Urinary bladder (tissue), 3 donors: ENCODE measurements at regions not wholly inside any gene's neighbourhood (a gene's known extent, or its start where the extent isn't known, plus 50 kb on each side); places are given as distances from the start of the nearest gene placed in this dataset.

Source experiments
- DNase-seq: peaks from one replicate; pipeline ENCODE4 v3.0.0-alpha.2; 2015; ENCODE audit errors: extremely low spot score
- H3K27ac ChIP-seq: one replicate; pipeline ENCODE4 v1.5.1; 2013; ENCODE audit warnings: low read depth, mild to moderate bottlenecking, moderate library complexity
- H3K36me3 ChIP-seq: one replicate; pipeline ENCODE4 v1.6.1; 2013; ENCODE audit warnings: mild to moderate bottlenecking, moderate library complexity; ENCODE audit not compliant: insufficient read depth
- H3K4me1 ChIP-seq: one replicate; pipeline ENCODE4 v1.6.1; 2013; ENCODE audit warnings: mild to moderate bottlenecking, moderate library complexity; ENCODE audit not compliant: insufficient read depth
- H3K4me3 ChIP-seq: one replicate; pipeline ENCODE4 v1.5.1; 2013; ENCODE audit warnings: low read depth, low read length
- WGBS: extraction: QIAGEN DNeasy Blood & Tissue Kit; methylation state at CpG from one replicate; pipeline ENCODE4 v1.1.7; 2013; 5-methylcytosine and 5-hydroxymethylcytosine counted together
- donor health status: healthy with polysubstance abuse.
- donor health status: healthy.

GRCh38 chr10:10526846-10527245, 490.8 kb upstream of the CELF2 start:
- DNase-seq = no peak
- Histone ChIP-seq H3K27ac (no peak overlapping the region), H3K36me3 (no peaks in the 10 kb centered on the region), H3K4me3 (no peak overlapping the region), H3K4me1 (no peaks in the 10 kb centered on the region)
- WGBS = 70% methylated on average over 5 of the region's 5 CpGs

DNA sequence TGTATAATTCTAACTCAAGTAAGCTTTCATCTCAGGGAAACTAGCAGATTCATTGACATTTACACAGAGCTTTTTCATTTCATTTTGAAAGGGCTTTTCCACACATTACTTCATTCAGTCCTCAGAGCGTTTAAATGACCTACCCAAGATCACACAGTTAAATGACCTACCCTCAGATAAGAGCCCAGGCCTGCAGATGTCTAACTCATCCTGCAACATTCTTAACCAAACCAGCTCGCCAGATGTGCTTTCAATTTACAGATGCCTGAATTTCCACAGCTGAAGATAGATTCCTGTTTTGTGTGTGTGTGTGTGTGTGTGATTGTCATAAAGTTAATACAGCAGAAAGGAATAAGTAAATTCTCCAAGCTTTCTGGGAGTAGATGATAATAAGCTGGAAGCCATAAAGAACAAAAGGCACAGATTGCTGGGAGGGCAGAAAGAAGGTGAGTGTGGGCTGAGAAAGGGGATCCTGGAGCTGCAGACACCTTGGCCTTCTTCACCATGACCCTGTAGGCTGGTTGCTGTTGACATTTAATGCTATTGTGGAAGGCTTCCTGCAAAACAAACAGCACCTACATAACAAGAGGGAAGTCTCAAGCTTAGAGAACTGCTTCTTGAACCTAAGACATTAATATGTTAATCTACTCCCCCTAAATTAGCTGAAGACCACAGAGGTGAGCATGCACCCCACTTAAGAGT, 489.7 kb upstream of the CELF2 start:
- 79% methylated on average over 2 of the region's 2 CpGs for WGBS

GRCh38 chr10:10528563-10528910, 489.1 kb upstream of the CELF2 start:
- no peak for DNase-seq
- Histone ChIP-seq H3K36me3 (no peaks in the 10 kb centered on the region), H3K4me1 (no peaks in the 10 kb centered on the region), H3K4me3 (no peak overlapping the region), H3K27ac (no peak overlapping the region)
- WGBS = 85% methylated on average over 3 of the region's 3 CpGs

More for the DNA sequence above, 489.7 kb upstream of the CELF2 start:
- no peak for DNase-seq
- Histone ChIP-seq H3K4me1 (no peaks in the 10 kb centered on the region), H3K27ac (no peak overlapping the region), H3K4me3 (no peak overlapping the region), H3K36me3 (no peaks in the 10 kb centered on the region)

DNA sequence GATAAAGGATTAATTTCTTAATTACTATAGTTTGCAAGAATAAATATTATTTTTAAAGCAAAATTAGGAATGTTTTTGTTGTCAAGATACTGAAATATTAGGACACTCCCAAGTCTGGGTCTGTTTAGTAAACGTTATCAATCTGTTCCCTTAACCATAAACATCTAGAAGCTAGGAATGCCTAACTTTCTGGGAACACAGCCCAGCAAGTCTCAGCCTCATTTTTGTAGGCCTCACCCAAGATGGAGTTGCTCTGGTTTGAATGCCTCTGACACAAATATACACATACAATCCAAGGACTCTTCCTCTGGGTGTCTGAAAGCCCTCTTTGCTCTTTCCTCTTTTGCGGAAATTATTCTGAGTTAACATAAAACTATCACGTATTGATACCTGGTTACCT, 487.4 kb upstream of the CELF2 start:
- Histone ChIP-seq H3K4me3 (no peak overlapping the region), H3K27ac (no peak overlapping the region), H3K4me1 (no peaks in the 10 kb centered on the region), H3K36me3 (no peaks in the 10 kb centered on the region)
- DNase-seq = no peak
- WGBS = 31% methylated on average over 3 of the region's 3 CpGs

GRCh38 chr10:10532236-10532635, 485.4 kb upstream of the CELF2 start:
- WGBS = 79% methylated on average over 1 of the region's 1 CpG

DNA sequence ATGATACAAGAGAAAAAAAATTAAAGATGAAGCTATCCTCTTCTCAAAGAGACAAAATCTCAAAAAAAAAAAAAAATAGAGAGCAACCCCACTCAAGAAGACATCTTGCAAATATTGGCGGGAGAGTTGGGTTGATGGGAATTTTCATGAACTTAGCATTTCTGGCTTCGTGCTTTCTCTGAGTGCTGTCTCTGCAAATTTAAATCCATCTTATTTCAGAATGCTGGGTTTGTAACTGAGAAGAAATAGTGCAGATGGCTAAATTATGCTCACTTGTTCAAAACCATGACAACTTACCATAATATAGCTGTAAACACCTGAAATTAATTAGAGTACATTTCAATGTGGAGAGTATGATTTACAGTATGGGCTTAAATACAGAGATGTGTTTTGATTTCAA, 484.8 kb upstream of the CELF2 start:
- no peak overlapping the region for H3K27ac ChIP-seq
- no peaks in the 10 kb centered on the region for H3K36me3 ChIP-seq
- no peaks in the 10 kb centered on the region for H3K4me1 ChIP-seq
- no peak for DNase-seq
- H3K4me3 ChIP-seq = no peak overlapping the region
- WGBS = 80% methylated on average over 2 of the region's 2 CpGs

More at GRCh38 chr10:10532236-10532635, 485.4 kb upstream of the CELF2 start:
- H3K4me1 ChIP-seq = no peaks in the 10 kb centered on the region
- H3K27ac ChIP-seq = no peak overlapping the region
- H3K36me3 ChIP-seq = no peaks in the 10 kb centered on the region
- no peak for DNase-seq
- H3K4me3 ChIP-seq = no peak overlapping the region

DNA sequence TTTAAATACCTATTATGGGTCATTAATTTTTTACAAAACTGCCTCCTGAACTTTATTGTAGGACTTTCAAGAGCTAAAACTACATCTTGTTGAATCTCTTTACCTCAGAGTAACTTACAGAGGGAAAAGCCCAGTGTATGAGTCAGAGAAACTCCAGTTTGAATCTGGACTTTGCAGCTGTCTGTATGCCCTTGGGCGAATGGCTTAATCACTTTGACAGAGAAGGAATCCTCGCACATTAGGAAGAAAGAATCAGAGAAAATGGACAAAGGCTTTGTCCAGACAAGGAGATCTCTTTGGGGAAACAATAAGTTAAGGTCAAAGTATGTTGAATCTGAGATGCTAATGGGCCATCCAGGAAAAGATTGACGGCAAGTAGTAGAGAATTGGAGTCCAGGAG, 484.2 kb upstream of the CELF2 start:
- no peak for DNase-seq
- WGBS = 89% methylated on average over 3 of the region's 3 CpGs

DNA sequence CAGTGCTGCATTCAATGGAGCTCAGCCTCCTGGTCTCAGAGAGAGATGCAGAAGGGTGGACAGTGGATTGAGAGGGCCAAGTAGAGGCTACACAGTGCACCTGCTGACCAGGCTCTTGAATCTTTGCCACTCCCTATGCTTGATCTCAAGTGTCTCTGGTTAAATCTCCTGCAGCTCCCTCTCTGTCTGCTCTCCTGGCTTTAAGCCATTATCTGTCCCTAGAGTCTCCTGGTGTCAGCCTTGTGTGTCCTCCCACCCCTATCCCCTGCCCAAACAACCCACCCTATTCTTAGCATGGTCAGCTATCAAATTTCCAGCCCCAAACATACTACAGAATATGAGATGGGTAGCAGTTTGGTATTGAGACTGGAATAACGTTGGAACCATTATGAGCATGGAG, 479.3 kb upstream of the CELF2 start:
- H3K27ac ChIP-seq = no peak overlapping the region
- no peaks in the 10 kb centered on the region for H3K36me3 ChIP-seq
- no peak for DNase-seq
- 80% methylated on average over 1 of the region's 1 CpG for WGBS
- H3K4me3 ChIP-seq = no peak overlapping the region
- H3K4me1 ChIP-seq = no peaks in the 10 kb centered on the region

More for the DNA sequence above, 484.2 kb upstream of the CELF2 start:
- H3K36me3 ChIP-seq = no peaks in the 10 kb centered on the region
- H3K4me1 ChIP-seq = no peaks in the 10 kb centered on the region
- no peak overlapping the region for H3K27ac ChIP-seq
- no peak overlapping the region for H3K4me3 ChIP-seq

DNA sequence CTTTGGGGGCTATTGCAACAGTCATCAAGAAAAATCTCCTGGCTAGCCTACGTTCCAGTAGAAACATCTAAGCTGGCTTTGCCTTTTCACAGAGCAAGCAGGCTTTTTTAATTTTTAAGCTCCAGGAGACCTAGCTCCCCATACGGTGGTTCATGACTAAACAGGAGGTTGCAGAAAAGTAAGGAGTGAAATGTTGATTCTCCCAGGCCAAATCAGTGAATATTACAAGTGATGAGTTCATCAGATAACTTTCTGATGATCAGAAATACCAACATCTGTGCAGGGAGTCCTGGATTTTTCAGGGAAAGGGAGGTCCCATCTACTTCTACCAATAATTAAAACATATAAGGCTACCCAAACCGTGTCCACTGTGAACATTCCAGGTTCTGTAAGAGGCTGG, 477.3 kb upstream of the CELF2 start:
- no peaks in the 10 kb centered on the region for H3K36me3 ChIP-seq

GRCh38 chr10:10542477-10542876, 475.2 kb upstream of the CELF2 start:
- H3K4me3 ChIP-seq = no peak overlapping the region
- no peak overlapping the region for H3K27ac ChIP-seq
- no peaks in the 10 kb centered on the region for H3K4me1 ChIP-seq
- no peaks in the 10 kb centered on the region for H3K36me3 ChIP-seq
- 77% methylated on average over 1 of the region's 1 CpG for WGBS
- DNase-seq = no peak

More for the DNA sequence above, 477.3 kb upstream of the CELF2 start:
- Histone ChIP-seq H3K4me1 (no peaks in the 10 kb centered on the region), H3K27ac (no peak overlapping the region), H3K4me3 (no peak overlapping the region)
- WGBS = 70% methylated on average over 3 of the region's 3 CpGs
- no peak for DNase-seq

- H3K36me3 ChIP-seq = no peaks in the 10 kb centered on the region
- no peak overlapping the region for H3K4me3 ChIP-seq
- H3K27ac ChIP-seq = no peak overlapping the region
- WGBS = 87% methylated on average over 8 of the region's 8 CpGs
- H3K4me1 ChIP-seq = no peaks in the 10 kb centered on the region
- DNase-seq = no peak
Observed at GRCh38 chr10:10544890-10545289, 472.8 kb upstream of the CELF2 start.

- Histone ChIP-seq H3K27ac (no peak overlapping the region), H3K4me1 (no peaks in the 10 kb centered on the region), H3K4me3 (no peak overlapping the region), H3K36me3 (no peaks in the 10 kb centered on the region)
- WGBS = 54% methylated on average over 5 of the region's 5 CpGs
- DNase-seq = no peak
Observed at GRCh38 chr10:10545771-10546170, 471.9 kb upstream of the CELF2 start.

DNA sequence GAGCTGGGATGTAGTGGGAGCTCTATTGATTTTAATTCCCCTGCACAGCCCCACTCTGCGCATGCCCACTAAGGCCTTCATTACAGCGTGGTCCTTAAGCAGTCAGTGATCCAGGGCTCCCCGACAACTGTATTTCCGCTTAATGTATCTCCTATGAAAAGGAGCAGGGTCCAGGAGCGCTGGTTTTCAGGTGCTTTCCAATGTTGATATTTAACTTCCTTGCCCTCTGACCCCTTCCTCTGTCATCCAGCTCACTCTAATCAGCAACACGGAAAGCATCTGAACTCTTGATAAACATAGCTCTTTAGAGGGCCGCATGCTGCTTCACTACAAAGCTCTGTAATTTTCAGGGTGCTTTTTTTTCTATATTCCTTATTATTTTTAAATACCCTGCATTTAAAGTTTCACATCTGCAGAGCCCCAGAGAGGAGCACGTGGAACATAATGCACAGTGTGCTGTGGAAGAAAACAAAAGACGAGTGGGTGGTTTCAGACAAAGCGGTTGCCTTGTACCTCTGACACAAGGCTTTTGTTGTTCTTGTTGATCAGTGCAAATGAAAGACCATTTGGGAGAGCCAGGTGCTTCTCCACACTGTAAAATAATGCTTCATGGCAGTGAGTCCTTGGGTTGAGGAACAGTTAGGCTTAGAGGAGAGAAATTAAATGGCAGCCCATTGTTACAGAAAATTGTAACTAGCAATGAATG, 465.9 kb upstream of the CELF2 start:
- 83% methylated on average over 10 of the region's 10 CpGs for WGBS

GRCh38 chr10:10552948-10553347, 464.7 kb upstream of the CELF2 start:
- Histone ChIP-seq H3K4me1 (no peaks in the 10 kb centered on the region), H3K4me3 (no peak overlapping the region), H3K27ac (no peak overlapping the region), H3K36me3 (no peaks in the 10 kb centered on the region)
- DNase-seq = no peak
- 85% methylated on average over 3 of the region's 3 CpGs for WGBS

More for the DNA sequence above, 465.9 kb upstream of the CELF2 start:
- Histone ChIP-seq H3K36me3 (no peaks in the 10 kb centered on the region), H3K27ac (no peak overlapping the region), H3K4me3 (no peak overlapping the region), H3K4me1 (no peaks in the 10 kb centered on the region)
- DNase-seq = no peak
